Brain microvascular endothelial cell (primary cell): ENCODE measurements at regions not wholly inside any gene's neighbourhood (a gene's known extent, or its start where the extent isn't known, plus 50 kb on each side); places are given as distances from the start of the nearest gene placed in this dataset.

ENCODE experiments used
- DNase-seq: peaks from one replicate; pipeline ENCODE4 v3.0.0-alpha.2; 2020
- H3K27ac ChIP-seq: fragments of 250-450 bp; sonication (Bioruptor Pico); 2 replicates; pipeline ENCODE4 v1.5.1; 2020; ENCODE audit warnings: mild to moderate bottlenecking, moderate library complexity
- H3K27me3 ChIP-seq: fragments of 250-450 bp; sonication (Bioruptor Pico); replicated peaks from 2 replicates; pipeline ENCODE4 v1.5.1; 2020; ENCODE audit warnings: mild to moderate bottlenecking
- H3K36me3 ChIP-seq: fragments of 250-450 bp; sonication (Bioruptor Pico); replicated peaks from 2 replicates; pipeline ENCODE4 v1.5.1; 2020; ENCODE audit warnings: mild to moderate bottlenecking
- H3K4me3 ChIP-seq: 2 replicates; pipeline ENCODE4 v1.5.1; 2011; ENCODE audit warnings: low read depth, mild to moderate bottlenecking, control low read depth, low read length, moderate library complexity
- in situ Hi-C: cut with HindIII; loops from 2 replicates; pipeline ENCODE4 v1.10.0; 2017; ENCODE audit warnings: low sequenced_read_pairs, low pct_ligation_motif_present
- TF ChIP-seq, protein P1 (sequence below): IDR thresholded peaks from 2 replicates; pipeline ENCODE4 v1.5.1; 2011; ENCODE audit warnings: low read depth, mild to moderate bottlenecking, moderate library complexity, low read length, control low read depth, inconsistent platforms; ENCODE audit errors: missing control alignments

DNA sequence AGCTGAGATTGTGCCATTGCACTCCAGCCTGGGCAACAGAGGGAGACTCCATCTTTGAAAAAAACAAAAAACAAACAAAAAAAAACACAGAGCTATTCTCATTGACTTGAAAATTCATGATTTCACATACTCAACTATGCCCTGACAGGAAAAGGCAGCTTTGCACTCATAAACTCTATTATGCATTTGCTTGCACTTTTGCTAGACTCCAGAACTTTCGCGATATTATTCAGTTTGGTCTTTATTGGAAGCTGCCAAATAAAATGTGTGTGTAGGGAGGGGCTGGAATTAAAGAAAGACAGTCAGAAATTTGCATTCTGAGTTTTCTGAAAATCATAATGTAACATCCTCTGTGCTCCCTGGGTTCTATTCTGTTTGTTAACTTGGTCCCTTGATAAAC, 635.1 kb upstream of the KLF12 start:
- Histone ChIP-seq H3K27me3 (no peaks in the 10 kb centered on the region), H3K4me3 (no peak overlapping the region), H3K27ac (no peak overlapping the region), H3K36me3 (no peaks in the 10 kb centered on the region)
- no peak for DNase-seq
- TF ChIP-seq, protein P1, sequence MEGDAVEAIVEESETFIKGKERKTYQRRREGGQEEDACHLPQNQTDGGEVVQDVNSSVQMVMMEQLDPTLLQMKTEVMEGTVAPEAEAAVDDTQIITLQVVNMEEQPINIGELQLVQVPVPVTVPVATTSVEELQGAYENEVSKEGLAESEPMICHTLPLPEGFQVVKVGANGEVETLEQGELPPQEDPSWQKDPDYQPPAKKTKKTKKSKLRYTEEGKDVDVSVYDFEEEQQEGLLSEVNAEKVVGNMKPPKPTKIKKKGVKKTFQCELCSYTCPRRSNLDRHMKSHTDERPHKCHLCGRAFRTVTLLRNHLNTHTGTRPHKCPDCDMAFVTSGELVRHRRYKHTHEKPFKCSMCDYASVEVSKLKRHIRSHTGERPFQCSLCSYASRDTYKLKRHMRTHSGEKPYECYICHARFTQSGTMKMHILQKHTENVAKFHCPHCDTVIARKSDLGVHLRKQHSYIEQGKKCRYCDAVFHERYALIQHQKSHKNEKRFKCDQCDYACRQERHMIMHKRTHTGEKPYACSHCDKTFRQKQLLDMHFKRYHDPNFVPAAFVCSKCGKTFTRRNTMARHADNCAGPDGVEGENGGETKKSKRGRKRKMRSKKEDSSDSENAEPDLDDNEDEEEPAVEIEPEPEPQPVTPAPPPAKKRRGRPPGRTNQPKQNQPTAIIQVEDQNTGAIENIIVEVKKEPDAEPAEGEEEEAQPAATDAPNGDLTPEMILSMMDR, result no peak
- in situ Hi-C loops, result no loop called here

DNA sequence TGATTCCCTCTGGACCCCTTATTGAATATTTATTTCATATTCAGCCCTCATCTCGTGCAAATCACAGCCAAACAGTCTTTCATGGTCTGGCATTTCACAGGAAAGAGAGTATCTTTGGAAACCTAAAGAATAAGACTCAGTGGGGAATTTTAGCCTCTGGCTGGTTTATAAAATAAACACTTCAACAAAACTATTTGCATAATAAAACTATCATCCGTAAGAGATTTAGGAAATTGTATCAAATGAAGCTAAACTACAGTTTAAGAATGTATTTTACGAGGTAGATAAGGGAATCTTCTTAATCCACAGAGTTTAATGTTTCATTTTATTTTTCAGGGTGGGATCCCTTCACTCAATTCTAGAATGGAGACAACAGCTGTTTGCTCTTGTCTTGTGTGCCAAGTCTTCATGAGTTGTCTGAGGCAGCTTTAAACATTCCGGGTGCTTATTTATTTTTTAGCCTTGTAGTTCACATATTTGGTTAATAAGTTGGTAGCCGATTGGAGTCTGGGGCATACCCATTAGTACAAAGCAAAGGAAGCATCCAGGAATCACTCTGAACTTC, 634.4 kb upstream of the KLF12 start:
- Histone ChIP-seq H3K36me3 (no peaks in the 10 kb centered on the region), H3K27me3 (no peaks in the 10 kb centered on the region), H3K4me3 (no peak overlapping the region), H3K27ac (no peak overlapping the region)
- in situ Hi-C loops, result no loop called here
- TF ChIP-seq, protein P1, result no peak
- no peak for DNase-seq

DNA sequence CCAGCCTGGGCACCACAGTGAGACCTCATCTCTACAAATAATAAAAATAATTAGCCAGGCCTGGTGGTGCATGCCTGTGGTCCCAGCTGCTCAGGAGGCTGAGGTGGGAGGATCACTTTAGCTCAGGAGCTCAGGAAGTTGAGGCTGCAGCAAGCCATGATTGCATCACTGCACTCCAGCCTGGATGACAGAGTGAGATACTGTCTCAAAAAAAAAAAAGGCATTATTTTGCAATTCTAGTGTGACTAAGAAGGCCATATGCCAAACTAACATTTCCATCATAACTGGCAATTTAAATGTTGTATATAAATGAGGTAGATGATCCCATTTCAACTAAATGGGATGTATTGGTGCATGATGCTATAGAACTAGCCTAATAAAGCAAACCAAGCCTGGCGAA, 632.8 kb upstream of the KLF12 start:
- in situ Hi-C loops, result no loop called here
- no peaks in the 10 kb centered on the region for H3K27me3 ChIP-seq

DNA sequence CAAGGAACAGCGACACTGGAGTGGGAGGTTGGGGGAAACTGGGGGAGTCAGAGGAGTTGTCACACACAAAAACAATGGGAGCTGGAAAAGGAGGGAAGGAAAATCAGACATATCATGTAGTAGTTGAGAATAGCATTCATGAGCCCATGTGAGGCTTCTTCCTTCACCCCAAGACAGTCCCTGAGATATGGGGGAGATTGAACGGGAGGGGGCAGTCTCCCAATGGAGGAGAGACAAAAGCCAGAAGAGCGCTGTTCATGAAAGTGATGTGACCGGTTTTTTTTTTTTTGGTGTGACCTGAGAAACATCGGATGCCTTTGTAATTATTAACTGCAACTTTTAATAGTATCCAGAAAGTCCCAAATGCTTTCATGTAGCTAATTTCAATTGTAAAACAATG, 631.8 kb upstream of the KLF12 start:
- in situ Hi-C loops, result no loop called here
- no peaks in the 10 kb centered on the region for H3K27me3 ChIP-seq
- H3K27ac ChIP-seq, result no peak overlapping the region
- TF ChIP-seq, protein P1, result no peak
- H3K36me3 ChIP-seq, result no peaks in the 10 kb centered on the region
- no peak overlapping the region for H3K4me3 ChIP-seq
- no peak for DNase-seq

More for the DNA sequence above, 632.8 kb upstream of the KLF12 start:
- Histone ChIP-seq H3K27ac (no peak overlapping the region), H3K4me3 (no peak overlapping the region), H3K36me3 (no peaks in the 10 kb centered on the region)
- peak; percentile 72 for DNase-seq
- TF ChIP-seq, protein P1, result no peak

DNA sequence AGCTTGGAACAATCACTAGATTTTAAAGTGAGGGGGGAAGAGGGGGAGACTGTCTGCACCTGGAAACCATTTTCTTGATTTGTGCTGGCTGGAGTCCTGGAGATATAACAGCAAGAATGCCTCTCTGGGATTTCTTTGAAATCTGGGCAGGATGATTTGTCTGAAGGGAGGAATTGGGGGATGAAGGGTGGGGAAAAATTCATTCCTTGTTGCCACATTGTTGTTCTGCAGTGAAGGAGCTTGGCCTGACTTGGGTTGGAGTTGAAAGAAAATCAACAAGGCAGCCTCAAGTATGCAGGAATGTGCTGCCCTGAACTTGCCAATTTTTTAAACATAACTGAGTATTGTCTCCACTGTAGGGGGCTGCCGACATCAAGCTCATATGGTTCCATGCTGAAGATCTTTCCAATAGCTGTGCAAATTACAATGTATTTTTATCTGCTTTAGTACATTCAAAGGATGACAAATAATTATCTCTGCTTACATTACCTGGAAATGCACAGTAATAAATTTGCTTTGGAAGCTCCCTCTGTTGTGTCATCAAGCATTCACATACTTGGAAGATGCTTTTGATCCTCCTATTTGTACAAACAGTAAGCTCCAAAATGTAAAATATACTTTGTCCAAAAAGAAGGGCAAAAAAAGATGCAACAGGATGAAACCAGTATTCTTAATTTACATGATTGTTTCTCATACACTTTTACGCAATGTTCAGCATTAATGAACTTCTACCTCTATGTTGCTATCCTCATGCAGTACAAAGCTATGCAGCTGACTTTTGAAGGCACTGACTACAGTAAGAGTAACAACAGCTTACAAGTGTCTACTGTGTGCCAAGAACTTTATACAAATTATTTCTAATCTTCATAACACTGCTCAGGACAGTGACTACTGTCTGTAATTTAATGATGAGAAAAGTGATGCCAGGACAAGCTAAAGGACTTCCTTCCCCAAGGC, 627.9 kb upstream of the KLF12 start:
- DNase-seq, result peak; percentile 13
- H3K36me3 ChIP-seq, result no peaks in the 10 kb centered on the region
- in situ Hi-C loops, result no loop called here
- H3K27me3 ChIP-seq, result no peaks in the 10 kb centered on the region
- no peak overlapping the region for H3K4me3 ChIP-seq
- H3K27ac ChIP-seq, result no peak overlapping the region
- TF ChIP-seq, protein P1, result no peak
